ENCODE measurements at regions not wholly inside any gene's neighbourhood (a gene's known extent, or its start where the extent isn't known, plus 50 kb on each side); places are given as distances from the start of the nearest gene placed in this dataset.

DNA sequence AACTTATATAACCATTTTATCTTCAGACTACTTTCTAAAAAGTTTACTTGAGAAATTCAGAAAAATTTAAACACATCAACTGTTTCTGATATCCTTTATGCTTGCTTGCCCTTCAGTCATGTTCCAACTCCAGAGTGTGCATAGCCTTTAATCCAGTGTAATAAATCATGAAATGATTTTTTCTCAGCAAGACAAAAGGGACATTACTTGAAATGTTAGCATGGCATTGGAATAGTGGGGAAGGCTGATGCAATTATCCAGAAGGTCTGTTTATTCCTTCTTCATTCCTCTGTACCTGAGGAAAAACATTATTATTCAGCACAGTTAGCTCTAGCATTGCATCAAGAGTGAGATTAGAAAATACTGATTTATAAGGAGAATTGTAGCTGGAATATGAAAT is 209.9 kb downstream of the SLC7A11 start:
- H3K4me1 ChIP-seq (ENCODE audit: control insufficient read depth in 5 of 5, insufficient read depth in 5 of 5, low read length in 5 of 5), result peaks cover 0 to 3% (median 0%) of the 10 kb centered on the region in 5 donors
- no peak overlapping the region for H3K27ac ChIP-seq (ENCODE audit: low read depth, low read length)
- no peaks in the 10 kb centered on the region for H3K9me3 ChIP-seq (ENCODE audit: control insufficient read depth in 5 of 5, low read length in 5 of 5)
- no peaks in the 10 kb centered on the region for H3K36me3 ChIP-seq (ENCODE audit: control insufficient read depth in 5 of 5, insufficient read depth in 5 of 5, low read length in 5 of 5)
- no peak overlapping the region for H3K4me3 ChIP-seq (ENCODE audit: low read depth in 1 of 5, low read length in 5 of 5)
- no peaks in the 10 kb centered on the region for H3K27me3 ChIP-seq (ENCODE audit: control insufficient read depth in 5 of 5, insufficient read depth in 4 of 5, low read length in 5 of 5)
- no peak overlapping the region for H3K9ac ChIP-seq (ENCODE audit: low read length in 5 of 5)

- H3K9me3 ChIP-seq (ENCODE audit: control insufficient read depth in 5 of 5, low read length in 5 of 5), result no peaks in the 10 kb centered on the region
- no peak overlapping the region for H3K9ac ChIP-seq (ENCODE audit: low read length in 5 of 5)
- H3K4me3 ChIP-seq (ENCODE audit: low read depth in 1 of 5, low read length in 5 of 5), result no peak overlapping the region
- H3K36me3 ChIP-seq (ENCODE audit: control insufficient read depth in 5 of 5, insufficient read depth in 5 of 5, low read length in 5 of 5), result no peaks in the 10 kb centered on the region
- H3K27me3 ChIP-seq (ENCODE audit: control insufficient read depth in 5 of 5, insufficient read depth in 4 of 5, low read length in 5 of 5), result no peaks in the 10 kb centered on the region
- H3K27ac ChIP-seq (ENCODE audit: low read depth, low read length), result no peak overlapping the region
- no peaks in the 10 kb centered on the region for H3K4me1 ChIP-seq (ENCODE audit: control insufficient read depth in 5 of 5, insufficient read depth in 5 of 5, low read length in 5 of 5)
Observed at GRCh38 chr4:138030375-138030774, 211.8 kb downstream of the SLC7A11 start.

DNA sequence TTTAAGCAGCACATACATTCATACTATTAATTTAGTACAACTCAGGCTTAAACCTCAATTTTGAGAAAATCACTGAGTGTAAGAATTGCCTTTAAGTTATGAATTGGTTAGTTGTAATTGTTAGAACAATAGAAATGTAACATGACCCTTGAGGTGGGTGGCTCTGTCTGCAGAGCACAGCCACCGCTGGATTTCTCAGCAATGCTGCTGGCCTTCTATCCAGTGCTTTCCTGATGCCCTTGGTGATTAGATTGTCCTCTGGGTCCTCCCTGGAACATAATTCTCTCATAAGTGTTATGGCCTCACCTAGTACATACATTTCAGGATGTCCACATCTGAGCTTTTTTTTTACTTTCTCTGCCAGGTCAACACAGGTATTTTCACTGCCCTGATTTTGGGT is 213.2 kb downstream of the SLC7A11 start:
- Histone ChIP-seq H3K4me3 (ENCODE audit: low read depth in 1 of 5, low read length in 5 of 5) (no peak overlapping the region), H3K27ac (ENCODE audit: low read depth, low read length) (no peak overlapping the region), H3K27me3 (ENCODE audit: control insufficient read depth in 5 of 5, insufficient read depth in 4 of 5, low read length in 5 of 5) (no peaks in the 10 kb centered on the region), H3K9ac (ENCODE audit: low read length in 5 of 5) (no peak overlapping the region), H3K36me3 (ENCODE audit: control insufficient read depth in 5 of 5, insufficient read depth in 5 of 5, low read length in 5 of 5) (no peaks in the 10 kb centered on the region), H3K4me1 (ENCODE audit: control insufficient read depth in 5 of 5, insufficient read depth in 5 of 5, low read length in 5 of 5) (no peaks in the 10 kb centered on the region), H3K9me3 (ENCODE audit: control insufficient read depth in 5 of 5, low read length in 5 of 5) (no peaks in the 10 kb centered on the region)

- H3K27ac ChIP-seq (ENCODE audit: low read depth, low read length), result no peak overlapping the region
- H3K9me3 ChIP-seq (ENCODE audit: control insufficient read depth in 5 of 5, low read length in 5 of 5), result no peaks in the 10 kb centered on the region
- H3K4me1 ChIP-seq (ENCODE audit: control insufficient read depth in 5 of 5, insufficient read depth in 5 of 5, low read length in 5 of 5), result no peaks in the 10 kb centered on the region
- no peaks in the 10 kb centered on the region for H3K36me3 ChIP-seq (ENCODE audit: control insufficient read depth in 5 of 5, insufficient read depth in 5 of 5, low read length in 5 of 5)
- H3K27me3 ChIP-seq (ENCODE audit: control insufficient read depth in 5 of 5, insufficient read depth in 4 of 5, low read length in 5 of 5), result no peaks in the 10 kb centered on the region
- no peak overlapping the region for H3K4me3 ChIP-seq (ENCODE audit: low read depth in 1 of 5, low read length in 5 of 5)
- no peak overlapping the region for H3K9ac ChIP-seq (ENCODE audit: low read length in 5 of 5)
Observed at GRCh38 chr4:138021139-138021830, 220.9 kb downstream of the SLC7A11 start.

- Histone ChIP-seq H3K9me3 (ENCODE audit: control insufficient read depth in 5 of 5, low read length in 5 of 5) (no peaks in the 10 kb centered on the region), H3K4me3 (ENCODE audit: low read depth in 1 of 5, low read length in 5 of 5) (no peak overlapping the region), H3K27ac (ENCODE audit: low read depth, low read length) (no peak overlapping the region), H3K9ac (ENCODE audit: low read length in 5 of 5) (no peak overlapping the region), H3K4me1 (ENCODE audit: control insufficient read depth in 5 of 5, insufficient read depth in 5 of 5, low read length in 5 of 5) (no peaks in the 10 kb centered on the region), H3K27me3 (ENCODE audit: control insufficient read depth in 5 of 5, insufficient read depth in 4 of 5, low read length in 5 of 5) (no peaks in the 10 kb centered on the region), H3K36me3 (ENCODE audit: control insufficient read depth in 5 of 5, insufficient read depth in 5 of 5, low read length in 5 of 5) (no peaks in the 10 kb centered on the region)
Observed at GRCh38 chr4:138014590-138015288, 227.4 kb downstream of the SLC7A11 start.

GRCh38 chr4:138013625-138014024 is 228.5 kb downstream of the SLC7A11 start:
- no peaks in the 10 kb centered on the region for H3K4me1 ChIP-seq (ENCODE audit: control insufficient read depth in 5 of 5, insufficient read depth in 5 of 5, low read length in 5 of 5)
- H3K9ac ChIP-seq (ENCODE audit: low read length in 5 of 5), result no peak overlapping the region
- no peaks in the 10 kb centered on the region for H3K27me3 ChIP-seq (ENCODE audit: control insufficient read depth in 5 of 5, insufficient read depth in 4 of 5, low read length in 5 of 5)
- no peak overlapping the region for H3K27ac ChIP-seq (ENCODE audit: low read depth, low read length)
- H3K36me3 ChIP-seq (ENCODE audit: control insufficient read depth in 5 of 5, insufficient read depth in 5 of 5, low read length in 5 of 5), result no peaks in the 10 kb centered on the region
- no peak overlapping the region for H3K4me3 ChIP-seq (ENCODE audit: low read depth in 1 of 5, low read length in 5 of 5)
- H3K9me3 ChIP-seq (ENCODE audit: control insufficient read depth in 5 of 5, low read length in 5 of 5), result no peaks in the 10 kb centered on the region

DNA sequence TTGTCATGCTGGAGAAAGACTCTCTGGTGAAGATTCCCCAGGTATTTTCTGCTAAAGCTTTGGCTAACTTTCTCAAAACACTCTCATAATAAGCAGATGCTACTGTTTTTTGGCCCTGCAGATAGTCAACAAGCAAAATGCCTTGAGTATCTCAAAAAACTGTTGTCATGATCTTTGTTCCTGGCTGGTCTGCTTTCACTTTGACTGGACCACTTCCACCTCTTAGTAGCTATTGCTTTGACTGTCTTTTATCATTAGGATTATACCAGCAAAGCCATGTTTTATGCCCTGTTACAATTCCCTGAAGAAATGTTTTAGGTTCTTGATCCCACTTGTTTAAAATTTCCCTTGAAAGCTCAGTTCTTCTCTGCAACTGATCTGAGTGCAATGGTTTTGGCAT is 231.5 kb downstream of the SLC7A11 start:
- Histone ChIP-seq H3K36me3 (ENCODE audit: control insufficient read depth in 5 of 5, insufficient read depth in 5 of 5, low read length in 5 of 5) (no peaks in the 10 kb centered on the region), H3K9me3 (ENCODE audit: control insufficient read depth in 5 of 5, low read length in 5 of 5) (no peaks in the 10 kb centered on the region), H3K27me3 (ENCODE audit: control insufficient read depth in 5 of 5, insufficient read depth in 4 of 5, low read length in 5 of 5) (no peaks in the 10 kb centered on the region), H3K4me1 (ENCODE audit: control insufficient read depth in 5 of 5, insufficient read depth in 5 of 5, low read length in 5 of 5) (no peaks in the 10 kb centered on the region), H3K9ac (ENCODE audit: low read length in 5 of 5) (no peak overlapping the region), H3K4me3 (ENCODE audit: low read depth in 1 of 5, low read length in 5 of 5) (no peak overlapping the region), H3K27ac (ENCODE audit: low read depth, low read length) (no peak overlapping the region)

- H3K4me3 ChIP-seq (ENCODE audit: low read depth in 1 of 5, low read length in 5 of 5), result no peak overlapping the region
- H3K9ac ChIP-seq (ENCODE audit: low read length in 5 of 5), result no peak overlapping the region
- H3K27ac ChIP-seq (ENCODE audit: low read depth, low read length), result no peak overlapping the region
- no peaks in the 10 kb centered on the region for H3K27me3 ChIP-seq (ENCODE audit: control insufficient read depth in 5 of 5, insufficient read depth in 4 of 5, low read length in 5 of 5)
- H3K4me1 ChIP-seq (ENCODE audit: control insufficient read depth in 5 of 5, insufficient read depth in 5 of 5, low read length in 5 of 5), result no peaks in the 10 kb centered on the region
- no peaks in the 10 kb centered on the region for H3K36me3 ChIP-seq (ENCODE audit: control insufficient read depth in 5 of 5, insufficient read depth in 5 of 5, low read length in 5 of 5)
- H3K9me3 ChIP-seq (ENCODE audit: control insufficient read depth in 5 of 5, low read length in 5 of 5), result no peaks in the 10 kb centered on the region
Observed at GRCh38 chr4:138007572-138007971, 234.6 kb downstream of the SLC7A11 start.

DNA sequence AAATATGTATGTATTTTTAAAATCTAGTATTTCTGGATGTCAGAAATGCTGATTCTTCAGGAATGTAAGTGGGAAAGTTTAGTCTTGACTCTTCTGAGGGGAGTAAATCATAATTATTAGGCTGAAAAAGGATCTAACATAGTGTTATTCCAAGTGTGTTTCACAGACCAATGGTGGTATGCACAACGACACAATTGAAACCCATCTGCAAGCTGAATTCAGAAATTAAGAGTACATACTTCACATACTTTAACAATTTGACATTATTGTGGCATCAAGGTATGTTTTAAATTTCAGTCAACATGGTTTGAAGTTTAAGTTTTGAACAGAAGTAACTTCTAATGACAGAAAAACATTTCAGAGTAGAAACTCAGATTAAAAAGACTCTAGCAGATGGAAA is 236.7 kb downstream of the SLC7A11 start:
- Histone ChIP-seq H3K36me3 (ENCODE audit: control insufficient read depth in 5 of 5, insufficient read depth in 5 of 5, low read length in 5 of 5) (no peaks in the 10 kb centered on the region), H3K9me3 (ENCODE audit: control insufficient read depth in 5 of 5, low read length in 5 of 5) (no peaks in the 10 kb centered on the region), H3K4me1 (ENCODE audit: control insufficient read depth in 5 of 5, insufficient read depth in 5 of 5, low read length in 5 of 5) (no peaks in the 10 kb centered on the region), H3K27me3 (ENCODE audit: control insufficient read depth in 5 of 5, insufficient read depth in 4 of 5, low read length in 5 of 5) (no peaks in the 10 kb centered on the region), H3K9ac (ENCODE audit: low read length in 5 of 5) (no peak overlapping the region), H3K4me3 (ENCODE audit: low read depth in 1 of 5, low read length in 5 of 5) (no peak overlapping the region), H3K27ac (ENCODE audit: low read depth, low read length) (no peak overlapping the region)

DNA sequence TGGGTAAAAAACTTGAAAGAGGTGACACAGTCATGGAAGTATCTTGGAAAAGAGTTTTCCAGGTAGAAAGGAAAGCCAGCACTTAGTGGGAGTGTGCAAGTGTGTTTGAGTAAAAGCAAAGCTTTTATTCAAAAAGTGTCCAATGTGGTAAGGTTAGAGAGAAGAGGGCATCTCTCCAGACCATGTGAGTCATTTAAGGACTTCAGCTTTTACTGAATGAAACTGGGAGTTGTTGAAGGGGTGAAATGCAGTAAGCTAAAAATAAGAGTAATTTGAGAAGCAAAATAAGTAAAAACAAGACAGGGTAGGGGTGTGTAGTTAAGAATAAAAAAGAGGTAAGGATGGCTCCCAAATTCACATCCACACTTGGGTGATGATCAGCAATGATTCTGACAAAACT is 238.9 kb downstream of the SLC7A11 start:
- H3K4me1 ChIP-seq (ENCODE audit: control insufficient read depth in 5 of 5, insufficient read depth in 5 of 5, low read length in 5 of 5), result no peaks in the 10 kb centered on the region
- H3K9ac ChIP-seq (ENCODE audit: low read length in 5 of 5), result no peak overlapping the region
- no peak overlapping the region for H3K27ac ChIP-seq (ENCODE audit: low read depth, low read length)
- H3K9me3 ChIP-seq (ENCODE audit: control insufficient read depth in 5 of 5, low read length in 5 of 5), result no peaks in the 10 kb centered on the region
- H3K4me3 ChIP-seq (ENCODE audit: low read depth in 1 of 5, low read length in 5 of 5), result no peak overlapping the region
- H3K27me3 ChIP-seq (ENCODE audit: control insufficient read depth in 5 of 5, insufficient read depth in 4 of 5, low read length in 5 of 5), result no peaks in the 10 kb centered on the region
- no peaks in the 10 kb centered on the region for H3K36me3 ChIP-seq (ENCODE audit: control insufficient read depth in 5 of 5, insufficient read depth in 5 of 5, low read length in 5 of 5)
